HUES48 (cell line): ENCODE measurements at regions not wholly inside any gene's neighbourhood (a gene's known extent, or its start where the extent isn't known, plus 50 kb on each side); places are given as distances from the start of the nearest gene placed in this dataset.
"Not testable (repeated sequence)": the region's sequence is repeated elsewhere in the genome, so short reads cannot be mapped to it uniquely, and the experiment has no call there.

ENCODE experiments used
- H3K27ac ChIP-seq: one replicate; pipeline ENCODE4 v1.7.0; 2013; ENCODE audit warnings: low read depth, low read length, inconsistent platforms
- H3K27me3 ChIP-seq: 2 replicates; pipeline ENCODE4 v1.6.1; 2013; ENCODE audit warnings: mild to moderate bottlenecking, low read length; ENCODE audit not compliant: control insufficient read depth, insufficient read depth
- H3K36me3 ChIP-seq: 2 replicates; pipeline ENCODE4 v1.6.1; 2013; ENCODE audit warnings: low read length; ENCODE audit not compliant: control insufficient read depth, insufficient read depth
- H3K4me1 ChIP-seq: 2 replicates; pipeline ENCODE4 v1.6.1; 2013; ENCODE audit warnings: mild to moderate bottlenecking, low read length; ENCODE audit not compliant: control insufficient read depth, insufficient read depth
- H3K4me3 ChIP-seq: 2 replicates; pipeline ENCODE4 v1.5.1; 2013; ENCODE audit warnings: mild to moderate bottlenecking, low read depth, low read length
- H3K9ac ChIP-seq: 2 replicates; pipeline ENCODE4 v1.6.1; 2013; ENCODE audit warnings: mild to moderate bottlenecking, low read depth, low read length, moderate library complexity
- H3K9me3 ChIP-seq: 2 replicates; pipeline ENCODE4 v1.6.1; 2013; ENCODE audit warnings: low read length; ENCODE audit not compliant: control insufficient read depth, insufficient read depth

DNA sequence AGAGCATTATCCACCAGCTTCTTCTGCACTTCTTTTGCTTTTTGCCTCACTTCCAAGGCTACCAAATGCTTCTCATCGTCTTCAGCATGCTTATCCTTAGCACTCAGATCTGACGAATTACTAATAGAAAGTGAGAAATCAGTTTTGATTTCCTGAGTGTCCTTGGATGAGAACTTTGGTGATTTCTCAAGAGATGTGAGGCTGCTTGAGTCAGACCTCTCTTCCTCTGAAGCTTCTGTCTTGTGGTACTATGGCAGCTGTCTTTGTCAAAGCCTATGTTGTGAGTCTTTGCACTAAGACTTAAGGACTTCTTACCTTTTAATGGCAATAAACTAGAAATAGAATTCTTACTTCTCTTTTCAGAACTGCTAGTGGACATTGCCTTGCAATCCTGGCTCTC lies 169.9 kb downstream of the CPE start:
- H3K9me3 ChIP-seq = no peaks in the 10 kb centered on the region

DNA sequence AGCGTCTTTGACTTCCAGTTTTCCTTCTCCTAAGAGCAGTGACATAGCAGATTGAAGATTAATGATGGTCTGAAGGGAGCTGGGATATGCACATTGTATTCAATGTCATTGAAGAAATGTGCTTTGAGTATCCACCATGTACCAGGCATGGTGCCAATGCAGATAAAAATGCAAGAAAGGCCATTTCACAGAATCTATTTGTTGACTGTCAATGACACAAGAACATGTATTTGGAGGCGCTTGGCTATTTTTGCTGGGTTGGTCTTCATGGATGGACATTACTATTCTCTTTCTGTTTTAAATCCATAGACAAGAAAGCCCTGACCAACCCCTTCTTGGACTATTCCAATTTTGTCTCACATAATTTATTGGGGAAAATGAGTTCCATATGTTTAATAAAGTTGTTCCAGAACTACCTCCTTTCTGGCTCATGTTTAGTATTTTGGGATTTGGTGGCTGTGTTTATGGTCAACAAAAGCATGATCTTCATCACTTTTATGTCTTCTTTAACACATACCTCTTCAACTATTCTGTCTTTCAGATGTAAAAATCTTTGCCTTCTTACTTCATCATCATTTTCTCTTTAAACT lies 174.5 kb downstream of the CPE start:
- Histone ChIP-seq H3K36me3 (no peaks in the 10 kb centered on the region), H3K9me3 (no peaks in the 10 kb centered on the region), H3K27me3 (no peaks in the 10 kb centered on the region), H3K9ac (no peak overlapping the region), H3K27ac (no peak overlapping the region), H3K4me3 (no peak overlapping the region), H3K4me1 (no peaks in the 10 kb centered on the region)

More for the DNA sequence above, 169.9 kb downstream of the CPE start:
- no peaks in the 10 kb centered on the region for H3K4me1 ChIP-seq
- no peak overlapping the region for H3K4me3 ChIP-seq
- no peak overlapping the region for H3K27ac ChIP-seq
- no peaks in the 10 kb centered on the region for H3K27me3 ChIP-seq
- no peak overlapping the region for H3K9ac ChIP-seq
- no peaks in the 10 kb centered on the region for H3K36me3 ChIP-seq

DNA sequence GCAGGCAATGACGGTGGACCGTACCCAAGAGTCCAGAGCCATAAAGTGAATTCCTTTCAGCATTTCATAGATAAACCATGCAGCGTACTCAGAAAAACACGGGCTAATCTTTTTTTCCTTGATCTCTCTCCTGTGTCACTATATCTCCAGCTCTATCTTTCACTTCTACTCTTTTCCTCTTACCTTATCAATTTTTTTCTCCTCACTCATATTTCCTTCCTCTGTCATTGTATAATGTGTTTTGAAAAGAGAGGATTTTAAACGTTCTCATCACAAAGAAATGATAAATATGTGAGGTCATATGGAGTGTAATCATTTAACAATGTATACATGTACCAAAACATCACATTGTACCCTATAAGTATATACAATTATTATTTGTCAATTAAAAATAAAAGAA lies 176.5 kb downstream of the CPE start:
- Histone ChIP-seq H3K4me3 (no peak overlapping the region), H3K9ac (no peak overlapping the region), H3K4me1 (no peaks in the 10 kb centered on the region), H3K27ac (no peak overlapping the region), H3K27me3 (no peaks in the 10 kb centered on the region), H3K36me3 (no peaks in the 10 kb centered on the region), H3K9me3 (no peaks in the 10 kb centered on the region)

DNA sequence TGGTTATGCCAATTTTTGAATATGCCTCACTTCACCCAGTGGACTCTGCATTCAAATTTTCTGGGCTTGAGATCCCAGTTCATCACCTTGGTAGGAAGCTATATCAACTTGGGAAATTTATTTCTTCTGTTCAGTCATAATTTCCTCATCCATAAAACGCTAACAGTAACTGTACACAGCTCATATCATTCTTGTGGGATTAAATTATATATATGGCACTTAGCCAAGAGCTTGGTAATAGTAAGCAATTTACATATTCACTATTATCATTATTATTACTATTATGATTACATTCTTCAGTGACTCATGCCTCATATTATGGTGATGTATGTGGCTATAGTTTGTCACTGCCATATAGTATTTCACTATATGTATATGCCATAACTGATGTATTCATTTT lies 177.6 kb downstream of the CPE start:
- Histone ChIP-seq H3K4me3 (no peak overlapping the region), H3K9ac (no peak overlapping the region)

DNA sequence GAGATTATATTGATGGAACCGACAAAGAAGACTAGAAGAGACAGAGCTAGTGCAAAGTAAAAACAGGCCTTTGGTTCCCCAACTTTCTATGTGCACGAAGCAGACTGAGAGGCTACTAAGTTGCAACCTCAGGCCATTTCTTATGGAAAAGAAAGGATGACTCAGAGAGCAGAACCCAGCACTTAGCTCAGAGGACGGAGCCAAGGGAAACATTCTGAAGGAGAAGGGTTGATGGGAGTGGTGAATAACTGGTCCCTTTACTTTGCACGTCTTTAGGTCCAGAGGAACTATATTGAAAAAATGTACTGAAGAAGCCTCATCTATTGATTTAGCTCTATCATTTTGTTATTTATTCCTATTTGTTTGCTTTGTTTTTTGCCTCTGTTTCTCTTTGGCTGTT lies 182.1 kb downstream of the CPE start:
- H3K9me3 ChIP-seq = no peaks in the 10 kb centered on the region
- H3K4me3 ChIP-seq = no peak overlapping the region
- H3K36me3 ChIP-seq = no peaks in the 10 kb centered on the region
- no peaks in the 10 kb centered on the region for H3K27me3 ChIP-seq
- H3K9ac ChIP-seq = no peak overlapping the region
- H3K4me1 ChIP-seq = no peaks in the 10 kb centered on the region
- H3K27ac ChIP-seq = no peak overlapping the region

More for the DNA sequence above, 177.6 kb downstream of the CPE start:
- Histone ChIP-seq H3K4me1 (no peaks in the 10 kb centered on the region), H3K36me3 (no peaks in the 10 kb centered on the region), H3K9me3 (no peaks in the 10 kb centered on the region), H3K27ac (no peak overlapping the region), H3K27me3 (no peaks in the 10 kb centered on the region)

DNA sequence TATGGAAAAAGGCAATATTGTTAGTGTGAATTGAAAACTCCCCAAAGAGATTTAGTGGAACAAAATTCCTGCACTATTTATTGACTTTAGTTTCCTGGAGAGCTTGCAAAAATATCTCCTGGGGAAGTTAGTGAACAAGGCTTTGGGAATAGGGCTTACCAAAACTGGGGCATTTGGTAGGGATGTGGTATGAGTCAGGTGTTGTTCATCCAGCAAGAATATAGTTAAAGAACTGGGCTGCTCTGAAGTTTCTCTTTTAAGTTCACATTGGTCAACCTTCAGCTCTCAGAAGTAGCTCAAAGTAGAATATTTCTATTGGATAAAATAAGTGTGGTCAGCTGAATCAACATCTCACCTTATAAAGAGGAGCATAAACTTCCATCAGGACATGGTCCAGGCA lies 185.0 kb downstream of the CPE start:
- H3K27me3 ChIP-seq = no peaks in the 10 kb centered on the region
- no peak overlapping the region for H3K27ac ChIP-seq
- no peaks in the 10 kb centered on the region for H3K36me3 ChIP-seq
- H3K4me1 ChIP-seq = no peaks in the 10 kb centered on the region
- no peaks in the 10 kb centered on the region for H3K9me3 ChIP-seq
- H3K4me3 ChIP-seq = no peak overlapping the region
- no peak overlapping the region for H3K9ac ChIP-seq

DNA sequence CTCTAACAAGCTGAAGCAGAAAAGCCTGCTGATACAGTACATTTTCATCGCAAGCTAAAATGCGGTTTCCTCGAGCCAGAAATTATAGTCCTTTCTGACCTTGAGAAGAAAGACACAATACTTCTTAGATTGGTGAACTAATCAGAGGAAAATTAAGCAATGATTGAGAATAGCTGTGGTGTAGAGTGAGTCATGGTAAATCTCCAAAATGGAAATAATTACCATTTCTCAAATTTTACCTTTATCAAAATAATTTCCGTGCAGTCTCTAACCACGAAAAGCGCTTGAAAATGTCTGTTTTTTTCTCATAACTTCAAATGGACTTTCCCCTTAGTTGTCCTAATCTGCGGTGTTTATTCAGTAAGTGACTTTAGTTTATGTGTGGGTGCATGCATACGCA lies 190.2 kb downstream of the CPE start:
- Histone ChIP-seq H3K4me1 (no peaks in the 10 kb centered on the region), H3K4me3 (no peak overlapping the region), H3K27ac (no peak overlapping the region), H3K27me3 (no peaks in the 10 kb centered on the region), H3K9me3 (no peaks in the 10 kb centered on the region), H3K36me3 (no peaks in the 10 kb centered on the region), H3K9ac (no peak overlapping the region)

DNA sequence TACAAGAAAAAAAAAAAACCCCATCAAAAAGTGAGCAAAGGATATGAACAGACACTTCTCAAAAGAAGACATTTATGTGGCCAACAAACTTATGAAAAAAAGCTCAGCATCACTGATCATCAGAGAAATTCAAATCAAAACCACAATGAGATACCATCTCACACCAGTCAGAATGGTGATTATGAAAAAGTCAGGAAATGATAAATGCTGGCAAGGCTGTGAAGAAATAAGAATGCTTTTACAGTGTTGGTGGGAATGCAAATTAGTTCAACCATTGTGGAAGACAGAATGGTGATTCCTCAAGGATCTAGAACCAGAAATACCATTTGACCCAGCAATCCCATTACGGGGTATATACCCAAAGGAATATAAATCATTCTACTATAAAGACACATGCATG lies 192.7 kb downstream of the CPE start:
- H3K9me3 ChIP-seq = not testable (repeated sequence)

DNA sequence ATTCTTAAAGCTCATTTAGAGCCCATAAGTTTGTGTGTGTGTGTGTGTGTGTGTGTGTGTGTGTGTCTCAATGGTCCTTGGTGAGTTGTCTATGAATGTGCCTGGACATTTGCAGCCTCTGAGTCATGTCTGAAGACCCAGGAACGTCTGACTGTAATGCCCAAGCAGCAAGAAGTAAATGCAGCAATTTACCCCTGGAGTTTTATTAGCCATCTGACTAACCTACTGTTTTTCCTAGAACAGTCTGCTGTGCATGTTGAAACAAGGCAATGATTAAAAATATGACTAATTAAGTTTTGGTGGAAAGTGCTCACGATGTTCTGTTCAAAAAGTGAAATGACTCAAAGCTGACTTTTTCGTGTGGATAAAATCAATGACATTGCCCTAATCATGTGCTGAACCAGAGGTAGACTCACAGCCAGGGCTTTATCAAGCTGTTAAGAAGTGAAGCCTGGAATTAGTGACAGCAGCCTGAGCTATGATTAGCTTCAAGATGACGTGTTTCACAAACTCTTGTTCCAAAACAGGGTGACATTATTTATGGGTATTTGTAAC lies 201.6 kb downstream of the CPE start:
- Histone ChIP-seq H3K4me3 (no peak overlapping the region), H3K36me3 (no peaks in the 10 kb centered on the region), H3K4me1 (no peaks in the 10 kb centered on the region), H3K9me3 (no peaks in the 10 kb centered on the region), H3K27ac (no peak overlapping the region), H3K27me3 (no peaks in the 10 kb centered on the region), H3K9ac (no peak overlapping the region)

More for the DNA sequence above, 192.7 kb downstream of the CPE start:
- not testable (repeated sequence) for H3K27ac ChIP-seq, H3K9ac ChIP-seq, H3K36me3 ChIP-seq, H3K27me3 ChIP-seq, H3K4me3 ChIP-seq, H3K4me1 ChIP-seq

DNA sequence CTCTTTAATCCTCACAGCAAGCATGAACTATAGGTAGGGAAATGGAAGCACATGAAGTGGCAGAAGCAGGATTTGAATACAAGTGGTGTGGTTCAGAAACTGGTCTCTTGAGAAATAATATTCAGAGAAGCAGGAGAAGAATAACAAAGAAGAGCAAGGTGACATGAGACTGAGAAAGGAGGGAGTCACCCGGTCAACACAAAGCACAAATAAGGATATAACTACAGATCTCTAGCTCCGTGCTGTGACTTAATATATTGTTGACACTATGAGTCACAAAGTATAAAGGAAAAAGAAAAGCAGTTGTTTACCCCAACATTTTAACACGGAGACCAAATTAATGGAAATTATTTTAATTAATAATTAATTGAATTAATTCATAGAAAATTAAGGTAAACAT lies 204.5 kb downstream of the CPE start:
- no peak overlapping the region for H3K4me3 ChIP-seq
- no peaks in the 10 kb centered on the region for H3K36me3 ChIP-seq
- no peaks in the 10 kb centered on the region for H3K4me1 ChIP-seq
- no peak overlapping the region for H3K9ac ChIP-seq
- no peak overlapping the region for H3K27ac ChIP-seq
- no peaks in the 10 kb centered on the region for H3K9me3 ChIP-seq
- no peaks in the 10 kb centered on the region for H3K27me3 ChIP-seq

DNA sequence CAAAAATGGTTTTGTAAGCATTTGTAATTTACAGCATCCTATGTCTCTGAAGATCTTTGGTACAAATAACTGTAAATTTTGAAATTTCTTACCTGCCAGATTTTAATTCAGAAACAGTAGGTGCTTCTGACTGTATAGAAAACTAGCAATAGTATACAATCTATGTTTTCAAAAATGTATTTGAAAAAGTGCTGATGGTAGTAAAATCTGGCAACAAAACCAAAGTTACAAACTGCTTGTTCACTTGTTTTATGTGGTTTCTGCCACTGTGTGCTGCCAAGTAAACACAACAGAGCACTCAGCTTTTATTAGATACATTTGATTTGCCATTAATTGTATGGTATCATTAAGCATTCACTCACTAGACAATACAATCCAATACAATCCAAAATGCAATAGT lies 206.1 kb downstream of the CPE start:
- Histone ChIP-seq H3K4me1 (no peaks in the 10 kb centered on the region), H3K4me3 (no peak overlapping the region)

More for the DNA sequence above, 206.1 kb downstream of the CPE start:
- H3K36me3 ChIP-seq = no peaks in the 10 kb centered on the region
- H3K27ac ChIP-seq = no peak overlapping the region
- no peaks in the 10 kb centered on the region for H3K9me3 ChIP-seq
- H3K9ac ChIP-seq = no peak overlapping the region
- H3K27me3 ChIP-seq = no peaks in the 10 kb centered on the region
